ENCODE measurements at regions not wholly inside any gene's neighbourhood (a gene's known extent, or its start where the extent isn't known, plus 50 kb on each side); places are given as distances from the start of the nearest gene placed in this dataset.
"Not testable (repeated sequence)": the region's sequence is repeated elsewhere in the genome, so short reads cannot be mapped to it uniquely, and the experiment has no call there.

DNA sequence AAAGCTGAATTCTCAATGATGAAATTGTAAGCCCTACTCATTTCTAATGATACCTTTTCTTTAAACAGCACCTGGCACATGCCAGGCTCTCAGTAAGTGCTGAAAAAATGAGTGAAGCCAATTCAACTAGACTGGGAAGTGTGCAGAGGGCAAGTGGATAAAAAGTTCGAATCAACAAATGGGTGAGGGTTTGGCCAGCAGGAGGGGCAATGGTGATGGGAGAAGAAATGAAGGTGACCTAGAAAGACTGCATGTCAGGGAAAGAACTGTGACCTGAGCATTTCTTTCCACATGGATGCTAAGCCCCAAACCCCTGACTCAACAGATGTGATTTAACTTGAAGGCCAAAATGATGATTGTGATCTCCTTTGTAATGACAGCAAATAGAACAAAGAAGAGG is 54.6 kb downstream of the DKK1 start:
- no peak overlapping the region for H3K4me3 ChIP-seq (replicated peaks; ENCODE audit: low read depth, low read length)
- TF ChIP-seq, protein P1, sequence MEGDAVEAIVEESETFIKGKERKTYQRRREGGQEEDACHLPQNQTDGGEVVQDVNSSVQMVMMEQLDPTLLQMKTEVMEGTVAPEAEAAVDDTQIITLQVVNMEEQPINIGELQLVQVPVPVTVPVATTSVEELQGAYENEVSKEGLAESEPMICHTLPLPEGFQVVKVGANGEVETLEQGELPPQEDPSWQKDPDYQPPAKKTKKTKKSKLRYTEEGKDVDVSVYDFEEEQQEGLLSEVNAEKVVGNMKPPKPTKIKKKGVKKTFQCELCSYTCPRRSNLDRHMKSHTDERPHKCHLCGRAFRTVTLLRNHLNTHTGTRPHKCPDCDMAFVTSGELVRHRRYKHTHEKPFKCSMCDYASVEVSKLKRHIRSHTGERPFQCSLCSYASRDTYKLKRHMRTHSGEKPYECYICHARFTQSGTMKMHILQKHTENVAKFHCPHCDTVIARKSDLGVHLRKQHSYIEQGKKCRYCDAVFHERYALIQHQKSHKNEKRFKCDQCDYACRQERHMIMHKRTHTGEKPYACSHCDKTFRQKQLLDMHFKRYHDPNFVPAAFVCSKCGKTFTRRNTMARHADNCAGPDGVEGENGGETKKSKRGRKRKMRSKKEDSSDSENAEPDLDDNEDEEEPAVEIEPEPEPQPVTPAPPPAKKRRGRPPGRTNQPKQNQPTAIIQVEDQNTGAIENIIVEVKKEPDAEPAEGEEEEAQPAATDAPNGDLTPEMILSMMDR (IDR thresholded peaks at IDR 0.05; ENCODE audit: low read depth, low read length, missing control alignments): no peak
- no peak for DNase-seq (ENCODE audit: extremely low read depth, low read depth)

DNA sequence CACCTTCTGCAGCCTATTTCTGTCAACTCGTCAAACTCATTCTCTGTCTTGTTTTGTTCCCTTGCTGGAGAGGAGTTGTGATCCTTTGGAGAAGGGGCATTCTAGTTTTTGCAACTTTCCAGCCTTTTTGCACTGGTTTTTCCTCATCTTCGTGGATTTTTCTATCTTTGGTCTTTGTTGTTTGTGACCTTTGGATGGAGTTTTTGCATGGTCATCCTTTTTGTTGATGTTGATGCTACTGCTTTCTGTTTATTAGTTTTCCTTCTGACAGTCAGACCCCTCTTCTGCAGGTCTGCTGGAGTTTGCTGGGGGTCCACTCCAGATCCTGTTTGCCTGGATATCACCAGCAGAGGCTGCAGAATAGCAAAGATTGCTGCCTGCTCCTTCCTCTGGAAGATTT is 60.1 kb downstream of the DKK1 start:
- not testable (repeated sequence) for H3K4me3 ChIP-seq (replicated peaks; ENCODE audit: low read depth, low read length); DNase-seq (ENCODE audit: extremely low read depth, low read depth)

DNA sequence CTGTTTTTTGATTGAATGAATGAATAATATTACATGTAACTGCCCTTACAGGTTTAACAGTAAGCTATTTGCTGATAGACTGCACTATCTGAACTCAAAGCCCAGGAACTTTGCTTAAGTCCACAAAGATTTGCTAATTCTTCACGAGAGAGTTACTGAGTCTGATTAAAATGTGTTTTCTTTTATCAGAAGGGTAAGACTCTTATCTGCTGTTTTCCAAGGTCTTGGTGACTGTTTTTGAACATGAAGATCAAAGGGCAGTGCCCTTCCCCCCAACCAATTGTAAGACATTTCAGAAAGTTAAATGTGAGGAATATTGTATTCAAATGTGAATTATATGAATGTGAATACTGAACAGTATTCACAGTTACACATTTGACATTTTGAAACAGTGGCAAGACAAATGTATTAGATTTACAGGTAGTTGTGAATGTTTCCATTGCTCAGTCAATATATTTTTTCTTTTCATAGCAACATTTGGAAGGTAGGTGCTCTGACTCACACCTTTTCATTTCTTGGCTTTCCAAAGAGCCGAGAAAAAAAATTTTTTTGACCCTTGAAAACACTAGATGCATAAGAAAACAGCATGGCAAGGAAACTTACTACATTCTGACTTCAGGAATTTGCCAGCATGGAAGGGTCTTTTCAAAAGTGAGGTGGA is 62.7 kb downstream of the DKK1 start:
- H3K4me3 ChIP-seq (replicated peaks; ENCODE audit: low read depth, low read length): no peak overlapping the region
- no peak for DNase-seq (ENCODE audit: extremely low read depth, low read depth)
- TF ChIP-seq, protein P1 (IDR thresholded peaks at IDR 0.05; ENCODE audit: low read depth, low read length, missing control alignments): no peak

DNA sequence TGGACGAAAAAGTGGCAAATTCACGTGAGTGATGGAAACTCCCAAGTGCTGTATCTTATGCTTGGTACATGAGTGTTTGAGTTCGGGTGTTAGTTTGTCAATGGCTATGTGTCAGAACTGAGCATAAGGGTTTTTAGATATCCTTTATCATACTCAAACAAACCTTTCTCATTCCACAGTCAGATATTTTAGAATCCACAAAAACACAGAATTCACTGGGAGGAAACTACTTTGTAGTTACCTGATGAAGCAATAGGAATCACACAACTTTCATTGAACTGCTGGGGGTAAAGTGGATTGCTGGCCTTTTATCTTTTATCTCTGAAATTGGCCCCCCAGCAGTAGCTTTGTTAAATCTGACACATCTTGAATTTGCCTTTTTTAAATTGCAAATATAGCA is 64.0 kb downstream of the DKK1 start:
- TF ChIP-seq, protein P1 (IDR thresholded peaks at IDR 0.05; ENCODE audit: low read depth, low read length, missing control alignments): no peak
- no peak overlapping the region for H3K4me3 ChIP-seq (replicated peaks; ENCODE audit: low read depth, low read length)
- DNase-seq (ENCODE audit: extremely low read depth, low read depth): no peak

DNA sequence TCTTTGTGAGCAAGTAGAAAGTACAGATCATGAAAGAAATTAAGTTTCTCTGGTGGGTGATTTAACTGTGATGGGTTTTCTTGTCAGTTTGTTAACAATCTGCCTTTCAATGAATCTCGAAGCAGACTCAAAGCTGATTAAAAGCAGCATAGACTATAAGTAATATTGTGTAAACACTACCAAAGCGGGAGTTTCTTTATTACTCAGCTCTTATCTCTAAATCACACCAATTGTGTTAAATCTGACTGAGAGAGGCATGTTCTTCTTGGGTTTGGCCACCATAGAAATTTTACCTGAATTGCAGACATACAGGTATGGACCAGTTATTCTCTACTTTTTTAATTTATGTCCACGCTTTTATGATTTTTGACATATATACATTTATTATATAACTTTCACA is 65.2 kb downstream of the DKK1 start:
- DNase-seq (ENCODE audit: extremely low read depth, low read depth): no peak
- H3K4me3 ChIP-seq (replicated peaks; ENCODE audit: low read depth, low read length): no peak overlapping the region
- TF ChIP-seq, protein P1 (IDR thresholded peaks at IDR 0.05; ENCODE audit: low read depth, low read length, missing control alignments): no peak

DNA sequence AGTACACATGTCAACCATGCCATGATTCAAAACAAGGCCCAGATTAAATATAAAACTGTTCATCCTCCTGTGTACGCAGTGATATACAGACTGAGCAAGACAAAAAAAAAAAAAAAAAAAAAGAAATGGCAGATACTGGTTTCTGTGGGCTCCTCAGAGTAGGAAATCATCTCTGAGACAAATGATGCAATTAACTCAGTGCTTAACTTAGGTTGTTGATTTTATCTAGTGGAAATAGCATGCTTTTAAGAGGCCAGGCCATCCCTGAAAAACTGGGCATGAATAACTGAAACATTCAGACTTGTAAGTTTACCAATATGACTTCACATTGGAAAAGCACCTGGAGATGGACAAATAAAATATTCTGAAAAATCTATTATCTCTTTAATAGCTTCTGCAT is 69.0 kb downstream of the DKK1 start:
- no peak for DNase-seq (ENCODE audit: extremely low read depth, low read depth)
- TF ChIP-seq, protein P1 (IDR thresholded peaks at IDR 0.05; ENCODE audit: low read depth, low read length, missing control alignments): no peak
- H3K4me3 ChIP-seq (replicated peaks; ENCODE audit: low read depth, low read length): no peak overlapping the region

DNA sequence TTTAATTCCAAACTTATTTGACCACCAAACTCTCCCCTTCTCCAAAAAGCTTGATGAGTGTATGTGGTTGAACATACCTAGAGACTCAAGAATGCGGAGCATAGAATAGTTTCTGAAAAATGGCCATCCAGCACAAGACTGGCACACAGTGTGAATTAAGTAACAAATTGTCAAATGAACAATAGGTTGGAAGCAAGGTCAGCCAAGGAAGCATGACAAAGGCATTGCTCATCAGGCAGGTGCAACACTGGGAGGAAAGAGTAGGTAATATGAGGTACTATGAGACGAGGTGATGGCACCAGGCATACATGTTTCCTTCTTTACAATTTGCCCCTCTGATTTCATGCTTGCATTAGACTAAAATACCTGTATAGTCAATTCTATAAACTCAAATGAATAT is 73.7 kb downstream of the DKK1 start:
- TF ChIP-seq, protein P1 (IDR thresholded peaks at IDR 0.05; ENCODE audit: low read depth, low read length, missing control alignments): no peak
- DNase-seq (ENCODE audit: extremely low read depth, low read depth): no peak
- H3K4me3 ChIP-seq (replicated peaks; ENCODE audit: low read depth, low read length): no peak overlapping the region

All from HFF-Myc (cell line).